PC-3 (cell line): ENCODE measurements at regions not wholly inside any gene's neighbourhood (a gene's known extent, or its start where the extent isn't known, plus 50 kb on each side); places are given as distances from the start of the nearest gene placed in this dataset.

ENCODE experiments used
- ATAC-seq: fragments of 200-7000 bp; cut with Tn5 transposase; 2 replicates; pipeline ENCODE4 v1.9.1; 2020; ENCODE audit warnings: mild to moderate bottlenecking, moderate library complexity
- BruUV-seq: library from RNA; stranded (reverse); fragments of 400-500 nt; replicated peaks from 2 replicates; lab custom pipeline; 2021; lab: Mats Ljungman, UMichigan
- CTCF ChIA-PET: fragments of 300-600 bp; sonication (Branson Sonifier 250); formaldehyde crosslinking; loops from one replicate; lab custom pipeline; 2022; ENCODE audit warnings: antibody characterized with exemption; lab: Charles Lee
- POLR2A ChIA-PET: fragments of 300-600 bp; sonication (Branson Sonifier 250); formaldehyde crosslinking; loops from one replicate; lab custom pipeline; 2022; ENCODE audit warnings: antibody characterized with exemption; ENCODE audit not compliant: unreplicated experiment; lab: Charles Lee
- DNase-seq: peaks from one replicate; pipeline ENCODE4 v3.0.0-alpha.2; 2015
- H2AFZ ChIP-seq: fragments of 300-600 bp; sonication (generic); 2 replicates; pipeline ENCODE4 v1.6.0; 2016; ENCODE audit warnings: antibody characterized with exemption, low read length
- H3F3A ChIP-seq: fragments of 300-600 bp; sonication (generic); one replicate; pipeline ENCODE4 v1.6.0; 2017; ENCODE audit warnings: antibody characterized with exemption, low read length, control low read depth, mild to moderate bottlenecking; ENCODE audit not compliant: unreplicated experiment
- H3K27ac ChIP-seq: fragments of 300-600 bp; sonication (generic); 2 replicates; pipeline ENCODE4 v1.5.1; 2016; ENCODE audit warnings: mild to moderate bottlenecking, low read length
- H3K27me3 ChIP-seq: fragments of 300-600 bp; sonication (generic); 2 replicates; pipeline ENCODE4 v1.6.1; 2016; ENCODE audit warnings: low read length, mixed read lengths
- H3K36me3 ChIP-seq: fragments of 300-600 bp; sonication (generic); 2 replicates; pipeline ENCODE4 v1.6.1; 2016; ENCODE audit warnings: low read depth, mixed run types, low read length, mixed read lengths
- H3K4me1 ChIP-seq: fragments of 300-600 bp; sonication (generic); 2 replicates; pipeline ENCODE4 v1.5.1; 2016; ENCODE audit warnings: low read length; ENCODE audit not compliant: insufficient read depth
- H3K4me2 ChIP-seq: fragments of 300-600 bp; sonication (generic); 2 replicates; pipeline ENCODE4 v1.6.0; 2016; ENCODE audit warnings: low read length
- H3K4me3 ChIP-seq: fragments of 300-600 bp; sonication (generic); 2 replicates; pipeline ENCODE4 v1.5.1; 2016; ENCODE audit warnings: mild to moderate bottlenecking, low read length, mixed read lengths
- H3K79me2 ChIP-seq: fragments of 300-600 bp; sonication (generic); 2 replicates; pipeline ENCODE4 v1.6.1; 2017; ENCODE audit warnings: low read length, mixed read lengths
- H3K9ac ChIP-seq: fragments of 300-600 bp; sonication (generic); 2 replicates; pipeline ENCODE4 v1.6.0; 2016; ENCODE audit warnings: mild to moderate bottlenecking, low read length
- H3K9me2 ChIP-seq: fragments of 300-600 bp; sonication (generic); replicated peaks from 2 replicates; pipeline ENCODE4 v1.6.1; 2016; ENCODE audit warnings: mixed run types, low read length, mixed read lengths
- H3K9me3 ChIP-seq: fragments of 300-600 bp; sonication (generic); 2 replicates; pipeline ENCODE4 v1.6.1; 2016; ENCODE audit warnings: low read length, mixed read lengths
- H4K20me1 ChIP-seq: fragments of 300-600 bp; sonication (generic); 2 replicates; pipeline ENCODE4 v1.6.1; 2016; ENCODE audit warnings: low read length, mixed read lengths
- CTCF ChIP-seq: fragments of 300-600 bp; sonication (generic); conservative IDR thresholded peaks from 2 replicates; pipeline ENCODE4 v1.5.1; 2017; ENCODE audit warnings: antibody characterized with exemption, low read depth, mild to moderate bottlenecking, low read length
- EZH2 ChIP-seq: fragments of 300-600 bp; sonication (generic); IDR thresholded peaks from one replicate; pipeline ENCODE4 v1.6.1; 2017; ENCODE audit warnings: antibody characterized with exemption, mild to moderate bottlenecking, low read length; ENCODE audit not compliant: unreplicated experiment
- EZH2phosphoT487 ChIP-seq: fragments of 300-600 bp; sonication (generic); IDR thresholded peaks from 2 replicates; pipeline ENCODE4 v1.6.1; 2018; ENCODE audit warnings: mild to moderate bottlenecking, antibody characterized with exemption, low read length, borderline replicate concordance
- intact Hi-C: fragments of 100-400 bp; cut with micrococcal nuclease; formaldehyde crosslinking; loops from 2 replicates; pipeline ENCODE4 v1.9.0; 2023

GRCh38 chr2:63778391-63778790 lies 63.3 kb upstream of the UGP2 start:
- POLR2A ChIA-PET: interaction anchor here (0.5 kb wide), 1 partner anchor 63 kb away, joined by 4 read pairs; the partner anchor contains the start of gene UGP2
- Histone ChIP-seq H3K4me1 (no peaks in the 10 kb centered on the region), H3K79me2 (no peaks in the 10 kb centered on the region), H3K27me3 (no peaks in the 10 kb centered on the region), H3K9me2 (no peaks in the 10 kb centered on the region), H3K9me3 (no peaks in the 10 kb centered on the region), H3K9ac (no peak overlapping the region), H3F3A (no peaks in the 10 kb centered on the region), H3K4me2 (no peak overlapping the region), H3K4me3 (no peak overlapping the region), H3K36me3 (no peaks in the 10 kb centered on the region), H3K27ac (no peak overlapping the region), H2AFZ (no peak overlapping the region), H4K20me1 (no peaks in the 10 kb centered on the region)
- TF ChIP-seq EZH2phosphoT487 (no peak), CTCF (no peak), EZH2 (no peak)
- intact Hi-C loops: no loop called here
- no peak for DNase-seq
- no peak for ATAC-seq
- CTCF ChIA-PET: no interaction called here
- no TSS peak for BruUV-seq

GRCh38 chr2:63780518-63781155 lies 61.1 kb upstream of the UGP2 start:
- Histone ChIP-seq H3K4me3 (no peak overlapping the region), H4K20me1 (no peaks in the 10 kb centered on the region), H3K79me2 (no peaks in the 10 kb centered on the region), H3K36me3 (no peaks in the 10 kb centered on the region), H3K4me2 (no peak overlapping the region), H2AFZ (no peak overlapping the region), H3K9me2 (no peaks in the 10 kb centered on the region), H3K9me3 (no peaks in the 10 kb centered on the region), H3K9ac (no peak overlapping the region), H3K27me3 (no peaks in the 10 kb centered on the region), H3K27ac (no peak overlapping the region), H3K4me1 (no peaks in the 10 kb centered on the region), H3F3A (no peaks in the 10 kb centered on the region)
- TF ChIP-seq EZH2phosphoT487 (no peak), CTCF (no peak), EZH2 (no peak)
- DNase-seq: no peak
- intact Hi-C loops: no loop called here
- BruUV-seq: no TSS peak
- CTCF ChIA-PET: no interaction called here
- no peak for ATAC-seq
- POLR2A ChIA-PET: no interaction called here

- H3K9me2 ChIP-seq: no peaks in the 10 kb centered on the region
- no peak overlapping the region for H3K9ac ChIP-seq
- H3K27ac ChIP-seq: no peak overlapping the region
- BruUV-seq: no TSS peak
- H3K27me3 ChIP-seq: no peaks in the 10 kb centered on the region
- H3K4me3 ChIP-seq: no peak overlapping the region
- intact Hi-C loops: no loop called here
- TF ChIP-seq CTCF: no peak
- no peak for TF ChIP-seq EZH2
- DNase-seq (no peak), ATAC-seq (no peak)
- POLR2A ChIA-PET: no interaction called here
- no peaks in the 10 kb centered on the region for H3K36me3 ChIP-seq
- no peak overlapping the region for H3K4me2 ChIP-seq
- CTCF ChIA-PET: no interaction called here
- H3K79me2 ChIP-seq: no peaks in the 10 kb centered on the region
- no peak overlapping the region for H2AFZ ChIP-seq
- H3K4me1 ChIP-seq: no peaks in the 10 kb centered on the region
- no peaks in the 10 kb centered on the region for H3F3A ChIP-seq
- H3K9me3 ChIP-seq: no peaks in the 10 kb centered on the region
- H4K20me1 ChIP-seq: no peaks in the 10 kb centered on the region
Observed at GRCh38 chr2:63784461-63784860, 57.2 kb upstream of the UGP2 start.
